ENCODE measurements at regions not wholly inside any gene's neighbourhood (a gene's known extent, or its start where the extent isn't known, plus 50 kb on each side); places are given as distances from the start of the nearest gene placed in this dataset.

DNA sequence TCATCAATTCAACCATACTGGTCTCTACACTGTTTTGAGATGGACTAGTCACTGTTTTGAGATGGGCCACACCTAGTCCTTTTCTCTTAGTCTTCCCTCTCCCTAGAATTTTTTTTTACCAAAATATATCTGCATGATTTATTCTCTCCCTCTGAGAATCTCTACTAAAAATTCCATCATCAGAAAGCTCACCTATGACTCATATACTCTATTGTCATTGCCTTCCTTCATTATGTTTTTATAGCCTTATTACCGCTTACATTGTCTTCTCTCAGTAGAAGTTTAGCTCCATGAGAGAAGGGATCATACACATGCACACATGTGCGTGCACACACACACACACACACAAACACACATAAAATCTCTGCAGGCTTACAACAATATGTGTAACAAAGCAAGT, 303.6 kb downstream of the PCDH10 start:
- no peak for DNase-seq

DNA sequence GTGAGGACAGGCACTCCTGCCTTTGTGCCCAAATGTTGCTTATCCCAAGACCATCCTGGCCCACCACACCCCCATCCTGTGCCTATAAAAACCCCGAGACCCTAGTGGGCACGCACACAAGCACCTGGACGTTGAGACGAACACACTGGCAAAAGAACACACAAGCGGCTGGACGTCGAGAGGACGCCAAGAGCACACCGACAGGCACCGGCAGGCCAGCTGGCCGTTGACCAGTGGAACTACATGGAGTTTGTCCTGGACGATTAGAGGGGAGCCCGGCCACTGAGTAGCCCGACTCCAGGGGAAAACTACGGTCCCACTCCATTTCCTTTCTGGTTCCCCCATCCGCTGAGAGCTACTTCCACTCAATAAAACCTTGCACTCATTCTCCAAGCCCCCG, 301.7 kb downstream of the PCDH10 start:
- no peak for DNase-seq

DNA sequence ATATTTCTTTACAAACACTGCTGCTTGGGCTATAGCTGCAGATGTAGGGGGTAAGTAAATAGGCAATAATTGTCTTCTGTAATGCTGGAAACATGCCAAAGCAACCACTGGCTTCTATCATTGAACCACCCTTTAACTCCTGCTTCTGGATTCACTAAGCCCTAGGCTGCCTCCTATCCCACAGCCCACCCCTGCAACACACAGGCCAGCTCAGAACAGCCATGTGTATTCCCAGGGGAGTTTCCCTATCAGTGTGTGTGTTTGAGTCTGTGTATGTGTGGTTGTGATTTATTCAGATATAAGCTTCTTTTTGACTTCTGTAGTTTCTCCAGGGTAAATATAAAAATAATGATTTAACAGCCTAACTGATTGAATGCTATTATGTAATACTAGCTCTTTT, 291.3 kb downstream of the PCDH10 start:
- DNase-seq: no peak

DNA sequence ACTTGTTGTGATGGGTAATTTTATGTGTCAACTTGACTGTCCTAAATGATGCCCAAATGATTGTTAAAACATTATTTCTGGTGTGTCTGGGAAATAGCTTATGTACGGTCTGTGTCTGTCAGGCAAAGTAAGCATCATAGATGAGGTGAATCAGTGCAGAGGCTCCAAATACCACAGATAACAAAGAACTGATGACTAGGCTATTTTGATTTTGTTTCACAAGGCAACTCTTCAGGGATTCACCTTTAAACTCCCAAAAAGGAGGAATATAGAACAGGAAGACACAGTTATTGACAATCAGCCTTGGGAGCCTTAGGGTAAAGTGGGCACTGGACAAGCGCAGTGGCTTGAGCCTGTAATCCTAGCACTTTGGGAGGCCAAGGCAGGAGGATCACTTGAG, 290.7 kb downstream of the PCDH10 start:
- no peak for DNase-seq

DNA sequence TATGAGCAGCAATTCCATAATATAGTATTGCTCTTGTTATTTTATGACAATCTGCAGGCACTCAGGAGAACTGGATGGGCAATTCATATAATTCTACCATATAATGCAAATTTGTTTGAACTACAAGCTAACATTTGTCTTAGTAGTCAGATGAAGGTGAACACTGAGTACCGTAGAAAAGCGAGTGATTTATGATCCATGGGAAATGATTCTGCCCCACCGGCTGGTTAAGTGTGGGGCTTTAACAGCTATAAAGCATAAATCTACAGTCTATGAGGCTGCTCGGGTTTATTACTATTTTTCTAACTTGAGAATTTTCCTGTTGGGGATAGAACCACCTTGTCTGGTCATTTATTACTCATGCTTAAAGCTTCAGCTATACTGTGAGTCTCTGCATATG, 275.5 kb downstream of the PCDH10 start:
- no peak for DNase-seq

DNA sequence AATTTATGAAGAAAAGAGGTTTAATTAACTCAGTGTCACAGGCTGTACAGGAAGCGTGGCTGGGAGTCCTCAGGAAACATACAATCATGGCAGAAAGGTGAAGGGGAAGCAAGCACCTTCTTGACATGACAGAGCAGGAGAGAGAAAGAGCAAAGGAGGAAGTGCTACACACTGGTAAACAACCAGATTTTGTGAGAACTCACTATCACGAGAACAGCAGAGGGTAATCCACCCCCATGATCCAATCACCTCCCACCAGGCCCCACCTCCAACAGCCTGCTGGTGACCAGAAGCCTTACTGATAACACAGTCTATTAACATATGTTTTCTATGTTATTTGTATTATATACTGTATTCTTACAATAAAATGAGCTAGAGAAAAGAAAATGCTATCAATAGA, 254.8 kb downstream of the PCDH10 start:
- DNase-seq: no peak

DNA sequence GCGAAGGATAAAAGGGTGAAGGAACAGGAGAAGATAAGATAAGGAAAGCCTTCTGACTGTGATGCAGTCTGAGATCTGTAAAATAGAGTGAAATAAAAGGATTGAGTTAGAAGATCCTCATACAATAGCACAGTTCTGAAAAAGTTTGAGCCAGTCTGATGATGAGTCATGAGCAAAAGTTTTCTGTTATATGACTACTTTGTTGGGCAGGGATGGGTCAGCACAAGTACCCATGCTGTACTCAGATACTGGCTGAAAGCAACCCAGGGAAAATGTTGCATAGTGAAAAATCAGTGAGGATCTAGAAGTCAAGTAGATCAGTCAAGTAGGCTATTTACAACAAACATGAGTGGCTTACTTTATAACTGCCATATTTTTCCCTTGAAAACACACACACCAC, 253.5 kb downstream of the PCDH10 start:
- DNase-seq: no peak

DNA sequence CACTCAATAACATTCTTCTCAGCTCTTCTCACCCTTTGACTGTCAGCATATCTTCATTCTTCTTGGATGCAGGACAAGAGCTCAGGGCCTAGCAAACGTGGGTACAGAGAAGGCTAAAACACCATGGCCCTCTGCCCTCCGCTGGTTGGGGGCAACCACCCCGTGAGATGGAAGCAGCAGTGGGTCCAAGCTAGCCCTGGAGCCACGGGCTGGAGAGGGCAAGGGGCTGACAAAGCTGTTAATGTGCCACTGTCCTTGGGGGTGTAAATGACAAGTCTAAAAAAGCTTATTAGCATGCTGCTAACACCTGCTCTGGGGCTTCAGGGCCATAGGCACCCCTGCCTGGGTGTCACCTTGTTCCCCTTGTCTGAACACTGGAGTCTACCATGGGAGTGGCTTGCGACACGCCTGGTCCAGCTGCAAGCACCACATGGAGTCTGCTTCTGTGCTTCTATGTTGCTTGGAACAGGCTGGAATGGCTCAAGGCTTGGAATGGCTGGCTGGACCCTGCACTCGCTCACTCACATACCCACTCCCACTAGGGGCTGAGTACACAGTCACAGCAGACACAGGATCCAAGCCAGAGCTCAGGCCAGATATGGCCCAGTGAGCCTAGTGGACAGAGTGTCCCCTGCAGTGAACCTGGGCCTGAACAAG, 246.0 kb downstream of the PCDH10 start:
- DNase-seq: no peak

DNA sequence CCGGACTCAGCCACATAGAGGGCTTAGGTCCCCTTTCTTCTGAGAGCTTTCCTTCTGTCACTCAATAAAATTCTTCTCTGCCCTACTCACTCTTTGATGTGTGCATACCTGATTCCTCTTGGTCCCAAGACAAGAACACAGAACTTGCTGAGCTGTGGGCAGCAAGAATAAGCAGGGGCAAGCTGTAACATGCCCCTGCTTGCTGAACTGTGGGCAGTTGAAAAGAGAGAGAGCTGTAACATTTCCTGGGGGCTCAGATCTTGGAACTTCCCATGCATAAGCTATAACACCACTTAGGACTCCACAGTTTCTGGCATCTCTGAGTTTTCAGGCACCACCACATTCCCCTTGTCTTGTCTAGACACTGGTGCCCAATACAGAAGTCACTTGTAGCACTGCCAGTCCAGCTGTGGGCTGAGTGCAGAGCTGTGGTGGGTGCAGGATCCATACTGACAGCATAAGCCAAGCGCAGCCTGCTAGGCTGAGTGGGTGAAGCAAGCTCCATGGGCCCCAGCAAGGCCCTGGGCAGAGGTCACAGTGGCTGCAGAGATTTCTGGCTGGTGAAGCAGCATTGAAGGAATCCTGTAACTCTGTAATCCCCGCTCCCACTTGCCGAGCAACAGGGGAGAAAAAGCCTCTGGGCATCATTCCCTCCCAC, 241.2 kb downstream of the PCDH10 start:
- no peak for DNase-seq

DNA sequence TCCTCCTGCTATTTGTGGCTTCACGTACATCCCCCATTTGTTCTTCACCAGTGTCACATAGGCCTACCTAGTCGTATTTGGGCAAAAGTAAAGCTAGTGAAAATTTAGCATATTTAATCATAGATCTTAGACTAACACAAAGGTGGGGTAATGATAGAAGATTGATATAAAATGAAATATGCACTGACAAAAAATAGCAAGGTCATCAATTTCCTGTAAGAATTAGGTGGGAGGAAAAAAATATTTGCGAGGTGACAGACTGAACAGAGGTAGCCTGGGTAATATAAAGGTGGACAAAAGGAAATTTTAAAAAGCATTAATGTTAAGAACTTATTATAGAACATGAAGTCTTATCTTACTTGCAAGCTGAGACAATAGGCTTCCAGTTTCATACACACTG, 239.9 kb downstream of the PCDH10 start:
- no peak for DNase-seq

DNA sequence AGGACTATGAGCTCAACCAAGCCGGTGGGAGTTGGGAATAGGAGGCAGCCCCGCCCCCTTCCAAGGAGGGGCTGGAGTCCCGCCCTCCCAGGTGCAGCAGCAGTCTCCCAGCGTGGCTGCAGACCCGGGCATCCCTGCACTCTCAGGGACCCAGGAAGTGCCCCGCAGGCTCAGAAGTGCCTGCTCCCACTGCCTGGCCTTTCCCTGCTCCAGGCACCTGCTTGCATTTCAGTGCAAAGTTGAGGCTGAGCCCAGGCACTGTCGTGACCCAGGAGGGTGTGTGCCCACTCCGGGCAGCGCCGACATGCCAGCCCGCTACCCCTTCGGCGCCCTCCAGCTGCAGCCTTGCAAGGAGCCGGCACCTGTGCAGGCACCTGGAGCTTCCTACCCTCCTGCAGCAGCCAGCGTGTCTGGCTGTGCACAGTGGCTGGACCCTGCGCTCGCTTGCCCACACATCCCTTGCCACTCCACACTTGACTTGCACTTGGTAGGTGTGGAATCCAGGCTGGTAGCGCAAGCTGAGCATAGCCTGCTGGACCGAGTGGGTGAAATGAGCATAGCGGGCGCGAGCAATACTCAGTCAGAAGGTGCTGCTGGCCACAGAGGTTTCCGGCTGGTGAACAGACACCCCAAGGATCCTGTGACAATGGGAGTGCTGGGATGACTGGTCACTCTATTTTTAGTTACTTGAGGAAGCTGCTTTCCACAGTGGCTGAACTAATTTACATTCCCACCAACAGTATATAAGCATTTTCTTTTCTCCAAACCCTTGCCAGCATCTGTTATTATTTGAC, 236.3 kb downstream of the PCDH10 start:
- no peak for DNase-seq

DNA sequence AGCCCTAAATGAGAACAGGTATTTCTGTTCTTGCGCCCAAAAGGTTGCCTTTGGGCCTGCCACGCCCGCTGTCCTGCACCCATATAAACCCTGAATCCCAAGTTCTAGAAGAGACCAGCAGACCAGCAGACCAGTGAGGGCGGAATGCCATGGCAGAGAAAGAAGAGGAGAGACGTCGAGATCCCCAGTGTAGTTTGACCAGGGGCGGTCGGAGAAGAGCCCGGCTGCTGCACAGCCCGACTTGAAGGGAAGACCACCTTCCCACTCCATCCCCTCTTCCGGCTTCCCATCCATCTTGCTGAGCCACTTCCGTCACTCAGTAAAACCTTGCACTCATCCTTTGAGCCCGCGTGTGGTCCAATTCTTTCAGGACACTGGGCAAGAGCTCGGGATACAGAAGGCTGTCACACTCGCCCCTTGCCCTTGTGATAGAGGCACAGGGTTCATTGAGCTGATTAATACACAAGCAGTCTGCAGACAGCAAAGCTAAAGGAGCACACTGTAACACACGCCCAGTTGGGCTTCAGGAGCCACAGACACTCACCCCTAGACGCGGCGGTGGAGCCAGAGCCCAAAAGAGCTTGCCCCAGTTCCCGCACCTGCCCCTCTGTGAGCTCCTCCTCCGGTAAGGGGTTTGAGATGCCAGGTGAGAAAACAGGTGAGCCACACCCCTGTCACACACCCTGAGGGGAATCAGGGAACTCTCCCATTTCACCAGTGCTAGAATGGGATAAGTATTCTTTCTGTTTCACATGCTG, 230.8 kb downstream of the PCDH10 start:
- DNase-seq: no peak

DNA sequence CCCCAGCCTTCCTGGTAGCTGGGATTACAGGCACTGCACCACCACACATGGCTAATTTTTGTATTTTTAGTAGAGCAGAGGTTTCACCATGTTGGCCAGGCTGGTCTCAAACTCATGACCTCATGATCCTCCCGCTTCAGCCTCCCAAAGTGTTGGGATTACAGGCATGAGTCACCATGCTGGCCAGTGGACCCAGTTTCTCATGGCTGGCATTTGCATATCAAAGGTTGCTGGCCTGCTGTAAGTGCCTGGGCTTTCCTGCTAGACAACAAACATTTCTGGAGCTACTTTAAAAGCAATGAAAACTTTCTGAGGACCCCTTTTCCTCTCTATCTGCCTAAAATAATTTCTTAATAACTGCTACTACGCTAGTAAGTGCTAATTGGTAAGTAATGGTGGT, 228.2 kb downstream of the PCDH10 start:
- DNase-seq: no peak

DNA sequence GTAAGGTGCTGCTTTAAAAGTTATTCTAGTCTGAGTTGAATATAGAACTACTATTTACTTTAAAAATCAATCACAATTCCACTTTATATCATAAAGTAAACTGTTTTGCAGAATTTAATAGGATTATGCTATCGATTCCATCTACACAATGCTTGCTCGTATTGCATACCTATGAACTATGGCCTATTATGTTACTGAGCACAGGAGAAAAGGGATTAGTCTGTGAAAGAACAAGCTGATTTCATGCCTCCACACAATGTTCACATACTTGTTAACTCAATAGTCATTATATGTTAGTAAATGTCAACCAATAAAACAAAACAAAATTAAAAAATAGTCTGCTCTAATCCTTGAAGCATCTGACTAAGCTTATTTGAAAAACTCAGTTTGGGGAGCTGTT, 223.6 kb downstream of the PCDH10 start:
- DNase-seq: no peak

DNA sequence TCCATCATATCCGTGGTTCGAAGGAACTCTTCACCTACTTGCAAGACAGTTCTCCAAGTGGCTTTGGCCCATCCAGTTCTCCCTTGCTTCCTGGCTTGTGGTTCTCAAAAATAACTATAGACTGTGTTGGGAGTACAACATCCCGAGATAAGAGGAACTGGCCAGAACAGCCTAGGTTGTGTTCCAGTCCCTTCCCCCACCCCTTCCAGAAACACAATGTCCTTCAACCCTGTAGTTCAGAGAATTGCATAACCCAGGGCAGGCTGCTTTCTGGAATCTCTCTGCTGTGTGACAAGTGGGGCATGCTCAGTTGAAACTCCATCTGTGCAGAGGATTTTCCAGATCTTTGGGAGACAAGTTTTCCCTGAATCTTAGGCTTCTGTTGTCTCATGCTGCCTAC, 206.5 kb downstream of the PCDH10 start:
- no peak for DNase-seq

DNA sequence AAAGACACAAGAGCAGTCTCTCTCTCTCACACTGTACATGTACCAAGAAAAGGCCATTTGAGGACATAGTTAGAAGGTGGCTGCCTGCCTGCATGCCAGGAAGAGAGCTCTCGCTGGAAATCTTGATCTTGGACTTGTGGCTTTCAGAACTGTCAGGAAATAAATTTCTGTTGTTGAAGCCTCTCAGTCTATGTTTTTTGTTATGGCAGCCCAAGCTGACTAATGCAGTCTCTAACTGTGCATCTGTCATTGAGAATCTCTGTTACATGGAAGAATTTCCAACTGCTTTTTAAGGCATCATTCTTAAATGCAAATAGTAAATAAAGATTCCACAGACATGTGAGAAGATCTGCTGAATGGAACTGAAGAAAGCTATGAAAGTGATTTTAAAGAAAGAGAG, 198.3 kb downstream of the PCDH10 start:
- no peak for DNase-seq

DNA sequence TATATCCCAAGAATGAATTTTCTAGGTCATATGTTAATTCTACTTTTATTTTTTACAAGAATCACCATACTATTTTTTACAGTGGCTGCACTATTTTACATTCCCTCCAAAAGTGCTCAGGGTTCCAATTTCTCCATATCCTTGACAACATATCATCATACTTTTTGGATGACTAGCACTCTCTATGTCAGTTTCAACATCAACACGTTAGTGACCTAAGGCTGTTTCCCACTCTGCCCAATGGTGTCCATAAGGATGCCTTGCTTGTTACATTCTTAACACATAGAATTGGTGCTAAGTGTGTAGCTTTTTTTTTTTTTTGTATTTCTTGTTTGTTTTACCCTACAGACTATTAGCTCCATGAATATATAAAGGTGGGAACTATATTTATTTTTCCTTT, 175.4 kb downstream of the PCDH10 start:
- no peak for DNase-seq

DNA sequence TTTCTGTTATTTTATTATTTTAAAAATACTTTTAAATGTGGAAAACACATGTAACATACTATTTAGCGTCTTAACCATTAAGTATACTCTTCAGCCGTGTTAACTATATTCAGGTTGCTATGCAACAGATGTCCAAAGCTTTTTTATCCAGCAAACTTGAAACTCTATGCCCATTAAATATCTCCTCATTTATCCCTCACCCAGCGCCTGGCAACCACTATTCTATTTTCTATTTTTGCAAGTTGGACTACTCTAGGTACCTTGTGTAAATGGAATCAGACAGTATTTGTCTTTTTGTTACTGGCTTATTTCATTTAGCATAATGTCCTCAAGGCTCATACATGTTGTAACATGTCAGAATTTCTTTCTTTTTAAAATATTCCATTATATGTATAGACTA, 174.6 kb downstream of the PCDH10 start:
- no peak for DNase-seq

DNA sequence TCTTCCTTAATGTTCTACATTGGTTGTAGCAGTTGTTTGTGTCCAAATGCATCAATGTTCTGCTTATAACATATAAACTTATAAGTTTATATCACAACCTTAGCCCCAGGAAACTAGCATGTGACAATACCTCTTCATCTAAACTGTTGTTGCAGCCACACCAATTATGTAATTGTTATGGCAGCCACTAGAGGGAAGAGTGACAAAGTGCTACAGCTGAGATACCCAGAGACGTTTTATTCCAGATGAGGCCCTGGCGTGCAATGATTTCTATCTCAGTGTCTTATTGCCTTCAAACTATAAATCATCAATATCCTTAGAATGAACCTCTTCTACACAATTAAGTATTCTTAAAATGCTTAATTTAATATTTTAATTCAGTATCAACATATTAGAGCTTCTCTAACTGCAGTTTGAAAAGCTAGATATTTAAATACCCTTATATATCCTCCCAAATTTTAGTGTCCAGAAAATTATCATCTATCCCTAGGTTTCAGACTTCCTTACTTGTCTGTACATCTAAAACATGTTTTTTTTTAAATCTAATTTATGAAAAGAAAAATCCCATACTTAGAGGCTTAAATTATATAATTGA, 171.6 kb downstream of the PCDH10 start:
- peak in 1 of 2 donors; percentile 65 for DNase-seq

DNA sequence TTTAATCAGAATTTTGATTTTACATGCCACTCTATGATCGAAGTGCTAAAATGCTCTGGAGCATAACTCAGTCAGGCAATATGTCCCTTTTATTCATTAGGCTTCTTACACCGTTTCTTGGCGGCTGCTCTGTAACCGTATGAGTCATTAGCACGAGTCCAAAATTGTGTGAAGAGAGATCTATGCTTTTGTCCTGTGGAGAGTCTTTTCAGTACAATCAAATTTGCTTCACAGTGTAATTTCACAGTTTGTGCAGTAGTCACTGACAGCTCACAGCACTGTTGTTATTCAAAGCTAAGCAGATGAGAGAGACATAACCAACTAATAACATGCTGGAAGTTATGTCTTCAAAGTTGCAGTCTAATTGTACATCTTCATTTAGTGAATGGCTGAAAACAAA, 167.8 kb downstream of the PCDH10 start:
- no peak for DNase-seq

DNA sequence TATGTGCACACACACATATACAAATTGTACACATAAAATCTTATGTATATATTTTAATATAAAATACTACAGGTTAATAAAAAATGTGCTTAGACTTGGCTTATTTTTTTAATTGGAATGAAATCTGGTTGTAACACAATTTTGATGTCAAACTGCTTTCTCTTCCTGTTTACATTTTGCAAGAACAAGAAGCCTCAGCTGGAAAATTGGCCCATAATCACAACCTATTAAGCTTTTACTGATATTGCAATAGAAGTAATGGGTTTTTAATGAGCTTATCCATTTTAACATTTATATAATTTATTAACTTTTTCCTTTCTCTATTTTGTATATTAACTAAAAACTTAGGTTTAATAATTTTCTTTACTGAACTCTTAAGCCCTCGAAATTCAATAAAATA, 165.9 kb downstream of the PCDH10 start:
- no peak for DNase-seq

DNA sequence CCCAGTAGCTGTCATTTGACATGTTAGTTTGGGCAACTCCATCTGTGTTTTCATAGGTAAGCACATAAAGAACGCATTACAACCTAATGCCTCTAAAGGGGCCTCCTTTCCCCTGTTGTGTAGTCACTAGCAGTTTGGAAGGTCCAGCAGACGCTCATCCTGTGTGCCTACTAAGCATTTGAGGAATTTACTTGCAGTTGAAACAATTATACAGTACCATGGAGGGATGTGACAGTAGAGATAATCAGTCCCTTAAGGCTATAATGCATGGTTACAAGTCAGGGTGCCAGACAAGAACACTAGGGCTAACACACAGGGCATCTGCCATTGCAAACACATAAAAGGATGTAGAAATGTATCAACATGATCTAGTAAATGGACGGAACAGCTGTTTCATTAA, 138.3 kb downstream of the PCDH10 start:
- DNase-seq: no peak

DNA sequence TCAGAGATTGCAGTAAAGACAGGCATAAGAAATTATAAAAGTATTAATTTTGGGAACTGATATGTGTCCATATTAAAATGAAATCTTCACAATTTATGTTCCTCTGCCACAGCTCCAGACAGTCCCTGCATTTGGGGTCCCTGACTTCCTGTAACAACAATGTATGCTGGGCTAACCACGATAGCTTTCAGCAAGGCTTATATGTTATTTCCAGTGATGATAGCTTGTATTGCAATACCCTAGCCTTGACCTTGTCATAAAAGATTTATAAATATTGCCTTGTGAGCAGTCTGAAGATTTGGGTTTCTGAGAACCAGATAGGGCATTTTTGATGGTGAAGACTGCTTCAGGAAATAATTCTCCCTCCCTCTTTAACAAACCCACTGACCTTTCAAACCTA, 129.5 kb downstream of the PCDH10 start:
- DNase-seq: no peak

All from hippocampal formation (tissue), 2 donors.